ENCODE measurements at regions not wholly inside any gene's neighbourhood (a gene's known extent, or its start where the extent isn't known, plus 50 kb on each side); places are given as distances from the start of the nearest gene placed in this dataset.

GRCh38 chr14:85276161-85276978 lies 253.6 kb upstream of the FLRT2 start:
- FAIRE-seq = no peak

- no peak for FAIRE-seq
Measured at GRCh38 chr14:85276979-85277228, 253.0 kb upstream of the FLRT2 start.

GRCh38 chr14:85279407-85279806 lies 250.5 kb upstream of the FLRT2 start:
- no peak for FAIRE-seq

GRCh38 chr14:85280074-85280473 lies 249.9 kb upstream of the FLRT2 start:
- no peak for FAIRE-seq

GRCh38 chr14:85281921-85282320 lies 248.0 kb upstream of the FLRT2 start:
- FAIRE-seq = no peak

GRCh38 chr14:85288041-85288440 lies 241.9 kb upstream of the FLRT2 start:
- FAIRE-seq = no peak

- no peak for FAIRE-seq
Measured at GRCh38 chr14:85291731-85292130, 238.2 kb upstream of the FLRT2 start.

- FAIRE-seq = no peak
Measured at GRCh38 chr14:85293612-85294234, 236.2 kb upstream of the FLRT2 start.

GRCh38 chr14:85295318-85295717 lies 234.6 kb upstream of the FLRT2 start:
- no peak for FAIRE-seq

- no peak for FAIRE-seq
Measured at GRCh38 chr14:85296456-85297210, 233.3 kb upstream of the FLRT2 start.

GRCh38 chr14:85300107-85300506 lies 229.8 kb upstream of the FLRT2 start:
- no peak for FAIRE-seq

- no peak for FAIRE-seq
Measured at GRCh38 chr14:85301506-85301905, 228.4 kb upstream of the FLRT2 start.

GRCh38 chr14:85306024-85306423 lies 223.9 kb upstream of the FLRT2 start:
- no peak for FAIRE-seq

- FAIRE-seq = no peak
Measured at GRCh38 chr14:85308531-85309300, 221.2 kb upstream of the FLRT2 start.

- no peak for FAIRE-seq
Measured at GRCh38 chr14:85310491-85311272, 219.3 kb upstream of the FLRT2 start.

- peak; percentile 39 for FAIRE-seq
Measured at GRCh38 chr14:85313560-85314207, 216.3 kb upstream of the FLRT2 start.

GRCh38 chr14:85315290-85315689 lies 214.7 kb upstream of the FLRT2 start:
- no peak for FAIRE-seq

- no peak for FAIRE-seq
Measured at GRCh38 chr14:85315733-85316290, 214.1 kb upstream of the FLRT2 start.

- FAIRE-seq = no peak
Measured at GRCh38 chr14:85316701-85317410, 213.1 kb upstream of the FLRT2 start.

GRCh38 chr14:85317491-85318021 lies 212.4 kb upstream of the FLRT2 start:
- no peak for FAIRE-seq

GRCh38 chr14:85319101-85319500 lies 210.8 kb upstream of the FLRT2 start:
- no peak for FAIRE-seq
